Naive B cell (primary cell): ENCODE measurements at regions not wholly inside any gene's neighbourhood (a gene's known extent, or its start where the extent isn't known, plus 50 kb on each side); places are given as distances from the start of the nearest gene placed in this dataset.
A peak's percentile ranks its signal among the peaks of the same experiment; 100 is the strongest.
"Not testable (repeated sequence)": the region's sequence is repeated elsewhere in the genome, so short reads cannot be mapped to it uniquely, and the experiment has no call there.

Experiments
- ATAC-seq, 2 donors: fragments of 150-1000 bp; cut with Tn5 transposase; 2 replicates each; pipeline ENCODE4 v1.10.0; 2021; ENCODE audit warnings: low read depth in 2 of 2, mild to moderate bottlenecking in 2 of 2, moderate library complexity in 2 of 2
- DNase-seq: peaks from one replicate; pipeline ENCODE4 v3.0.0; 2022
- H3K27ac Mint-ChIP-seq, 6 donors: one replicate each; pipeline ENCODE4 v1.8.0; 2020 to 2022; ENCODE audit warnings: mild to moderate bottlenecking in 6 of 6, mixed read lengths in 6 of 6, moderate library complexity in 5 of 6, inconsistent platforms in 2 of 6
- H3K27me3 Mint-ChIP-seq, 3 donors: one replicate each; pipeline ENCODE4 v1.8.0; 2021 to 2022; ENCODE audit warnings: mixed read lengths in 3 of 3, mild to moderate bottlenecking in 1 of 3
- H3K36me3 Mint-ChIP-seq, 2 donors: one replicate each; pipeline ENCODE4 v1.8.0; 2020 to 2022; ENCODE audit warnings: mixed read lengths in 2 of 2, inconsistent platforms in 1 of 2, mild to moderate bottlenecking in 1 of 2
- H3K4me1 Mint-ChIP-seq, 3 donors: one replicate each; pipeline ENCODE4 v1.8.0; 2020 to 2022; ENCODE audit warnings: mixed read lengths in 3 of 3, inconsistent platforms in 1 of 3, mild to moderate bottlenecking in 1 of 3, moderate library complexity in 1 of 3
- H3K4me3 Mint-ChIP-seq, 8 donors: one replicate each; pipeline ENCODE4 v1.8.0; 2020 to 2022; ENCODE audit warnings: mild to moderate bottlenecking in 8 of 8, mixed read lengths in 8 of 8, moderate library complexity in 8 of 8, inconsistent platforms in 2 of 8
- H3K9me3 Mint-ChIP-seq, 7 donors: one replicate each; pipeline ENCODE4 v1.8.0; 2020 to 2022; ENCODE audit warnings: mixed read lengths in 7 of 7, mild to moderate bottlenecking in 5 of 7, inconsistent platforms in 2 of 7, moderate library complexity in 1 of 7

DNA sequence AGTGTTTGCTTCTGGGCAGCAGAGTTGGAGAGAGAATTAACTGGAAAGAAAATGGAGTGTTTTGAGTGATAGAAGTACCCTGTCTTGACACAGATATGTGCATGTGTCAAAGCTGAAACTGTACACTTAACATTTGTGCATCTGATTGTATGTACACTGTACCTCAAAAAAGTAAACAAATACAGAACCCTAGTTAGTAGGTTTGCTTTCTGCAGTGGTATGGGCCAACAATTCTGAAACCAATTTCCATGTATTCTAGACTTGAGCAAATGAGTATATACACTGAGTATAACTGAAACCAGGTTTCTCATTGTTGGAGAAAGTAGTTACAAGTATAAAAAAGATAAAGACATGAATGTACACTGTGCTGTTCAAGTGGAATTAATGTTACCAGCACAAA is 52.4 kb downstream of the ELAPOR2 start:
- peaks cover 0 to 9% (median 6%) of the 10 kb centered on the region in 3 donors for H3K4me1 Mint-ChIP-seq
- no peaks in the 10 kb centered on the region for H3K36me3 Mint-ChIP-seq
- no peak overlapping the region for H3K4me3 Mint-ChIP-seq
- H3K9me3 Mint-ChIP-seq: peaks cover 0 to 2% (median 0%) of the 10 kb centered on the region in 7 donors
- no peak for DNase-seq
- ATAC-seq: no peak
- H3K27ac Mint-ChIP-seq: no peak overlapping the region
- peaks cover 0 to 13% (median 5%) of the 10 kb centered on the region in 3 donors for H3K27me3 Mint-ChIP-seq

DNA sequence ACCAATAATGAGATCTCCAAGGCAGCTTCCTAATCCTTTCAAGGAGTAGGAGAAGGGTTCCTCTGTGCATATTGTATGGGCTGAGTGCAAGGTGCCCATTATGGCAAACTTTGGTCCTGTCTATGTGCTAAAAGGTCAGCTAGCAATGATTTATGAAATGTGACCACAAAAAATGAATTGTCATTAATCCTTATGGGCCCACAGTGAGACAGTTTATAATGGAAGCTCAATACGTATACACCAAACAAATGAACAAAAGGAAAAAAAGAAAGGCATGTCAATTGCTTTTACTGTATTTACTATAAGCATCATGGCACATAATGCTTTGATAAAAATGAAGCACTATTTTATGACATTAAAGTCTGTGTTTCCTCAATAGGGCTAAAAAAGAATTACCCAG is 54.5 kb downstream of the ELAPOR2 start:
- Mint-ChIP-seq H3K27ac (no peak overlapping the region), H3K27me3 (peaks cover 8 to 19% (median 10%) of the 10 kb centered on the region in 3 donors), H3K36me3 (no peaks in the 10 kb centered on the region), H3K9me3 (peaks cover 0 to 2% (median 0%) of the 10 kb centered on the region in 7 donors), H3K4me3 (no peak overlapping the region), H3K4me1 (peaks cover 0 to 9% (median 6%) of the 10 kb centered on the region in 3 donors)
- no peak for DNase-seq
- no peak for ATAC-seq

DNA sequence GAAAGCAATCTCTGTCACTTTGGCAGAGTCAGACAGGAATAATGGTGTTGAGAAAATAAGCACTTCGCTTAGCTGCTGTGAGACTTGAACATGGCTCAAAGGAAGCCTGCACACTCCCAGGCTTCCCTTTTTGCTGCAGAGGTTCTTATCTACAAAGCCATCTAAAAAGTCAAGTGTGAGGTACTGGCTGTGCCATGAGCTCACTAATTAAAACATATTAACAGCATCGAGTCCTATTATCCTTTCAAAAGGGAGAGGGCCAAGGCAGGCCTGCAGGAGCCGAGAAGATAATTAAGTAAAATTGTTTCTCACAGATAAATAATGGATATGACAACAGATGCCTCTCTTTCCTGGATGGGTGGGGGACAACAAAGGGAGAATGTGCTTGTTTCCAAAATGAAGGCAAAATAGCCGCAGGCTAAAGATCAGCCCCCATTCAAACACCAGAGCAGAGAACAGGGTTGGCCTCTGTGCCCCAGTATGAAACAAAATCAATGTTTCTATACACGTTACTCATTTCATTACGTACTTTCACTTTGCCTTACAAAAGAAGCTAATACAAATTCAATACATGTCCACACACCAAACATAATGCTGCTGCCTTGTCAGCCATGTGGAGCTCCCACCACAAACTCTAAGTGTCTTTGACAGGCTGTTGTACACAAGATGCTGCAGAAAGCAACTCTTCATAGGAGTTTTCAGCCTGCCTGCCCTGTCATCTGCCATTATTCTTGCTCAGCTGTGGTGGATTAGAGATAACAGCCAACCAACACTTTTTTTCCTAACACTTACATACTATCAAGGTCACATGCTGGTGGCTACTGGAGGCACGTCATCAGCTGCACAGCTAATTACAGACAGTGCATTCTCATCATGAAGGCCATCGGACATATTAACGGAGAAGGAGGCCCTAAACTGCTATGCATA is 55.3 kb downstream of the ELAPOR2 start:
- H3K4me1 Mint-ChIP-seq: peaks cover 0 to 9% (median 6%) of the 10 kb centered on the region in 3 donors
- ATAC-seq: no peak
- peaks cover 0 to 2% (median 0%) of the 10 kb centered on the region in 7 donors for H3K9me3 Mint-ChIP-seq
- no peak for DNase-seq
- H3K27me3 Mint-ChIP-seq: peaks cover 9 to 21% (median 14%) of the 10 kb centered on the region in 3 donors
- no peaks in the 10 kb centered on the region for H3K36me3 Mint-ChIP-seq
- H3K4me3 Mint-ChIP-seq: no peak overlapping the region
- H3K27ac Mint-ChIP-seq: peak overlapping the region in 2 of 6 donors; percentile 4 to 9

DNA sequence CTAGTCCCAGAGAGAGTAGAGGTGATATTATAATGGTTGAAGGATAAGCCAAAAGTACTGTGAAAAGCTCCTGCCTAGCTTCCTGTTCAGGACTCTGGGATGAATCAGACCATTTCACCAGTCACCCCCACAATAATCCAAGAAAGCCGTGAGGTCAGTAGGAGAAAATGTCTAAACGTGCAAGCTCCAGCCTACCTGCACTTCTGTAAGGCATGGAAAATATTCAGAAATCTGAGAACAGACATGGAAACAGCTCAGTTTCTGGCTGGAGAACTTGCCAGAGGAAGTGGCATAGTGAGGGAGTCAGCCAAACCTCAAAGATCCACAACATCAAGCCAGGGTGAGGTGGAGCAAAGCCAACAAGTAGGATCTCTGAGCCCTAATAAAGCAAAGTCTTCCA is 58.2 kb downstream of the ELAPOR2 start:
- H3K27me3 Mint-ChIP-seq: peaks cover 11 to 33% (median 13%) of the 10 kb centered on the region in 3 donors
- H3K27ac Mint-ChIP-seq: no peak overlapping the region
- H3K9me3 Mint-ChIP-seq: peaks cover 0 to 2% (median 0%) of the 10 kb centered on the region in 7 donors
- H3K4me1 Mint-ChIP-seq: peaks cover 0 to 9% (median 7%) of the 10 kb centered on the region in 3 donors
- H3K4me3 Mint-ChIP-seq: no peak overlapping the region
- DNase-seq (no peak), ATAC-seq (no peak)
- peaks cover 0 to under 1% of the 10 kb centered on the region in 2 donors for H3K36me3 Mint-ChIP-seq

DNA sequence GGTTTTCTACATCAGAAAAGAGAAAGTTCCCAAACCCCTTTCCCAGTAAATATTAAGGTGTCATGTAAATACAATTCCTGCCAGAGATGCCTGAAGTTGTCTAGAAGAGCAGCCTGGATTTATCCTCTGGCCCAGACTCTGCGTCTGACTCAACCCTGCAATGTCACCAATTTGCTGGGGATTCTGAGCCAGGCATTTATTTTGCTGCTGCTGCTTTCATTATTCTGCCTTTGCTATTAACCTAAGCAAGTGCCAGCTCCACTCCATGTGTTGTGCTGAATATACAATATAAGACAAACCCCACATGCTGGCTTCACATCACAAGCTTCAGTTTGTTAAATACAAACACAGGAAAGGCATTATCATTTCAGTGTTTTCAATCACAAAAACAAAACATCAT is 59.1 kb downstream of the ELAPOR2 start:
- no peak for ATAC-seq

DNA sequence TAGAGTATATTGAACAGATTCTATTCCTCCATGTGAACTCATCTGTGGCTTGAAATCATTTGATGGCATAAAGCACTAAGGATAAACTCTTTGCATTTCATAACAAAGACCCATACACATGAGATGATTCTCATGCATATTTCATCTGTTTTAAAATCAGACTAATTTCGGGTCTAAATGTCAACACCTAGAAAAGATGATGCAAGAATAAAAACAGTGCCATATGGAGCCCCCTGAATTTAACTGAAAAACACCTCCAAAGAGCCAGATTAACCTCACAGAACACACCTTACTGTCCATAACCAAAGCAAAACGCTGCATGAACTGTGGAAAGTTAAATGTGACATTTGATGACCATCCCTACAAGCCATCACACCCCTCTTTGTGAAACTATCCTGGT is 59.7 kb downstream of the ELAPOR2 start:
- DNase-seq (no peak), ATAC-seq (no peak)
- no peak overlapping the region for H3K27ac Mint-ChIP-seq
- H3K27me3 Mint-ChIP-seq: peaks cover 16 to 43% (median 19%) of the 10 kb centered on the region in 3 donors
- H3K9me3 Mint-ChIP-seq: peaks cover 0 to 3% (median 0%) of the 10 kb centered on the region in 7 donors
- H3K36me3 Mint-ChIP-seq: peaks cover 0 to 5% of the 10 kb centered on the region in 2 donors
- peaks cover 0 to 9% (median 9%) of the 10 kb centered on the region in 3 donors for H3K4me1 Mint-ChIP-seq
- H3K4me3 Mint-ChIP-seq: no peak overlapping the region

More for the DNA sequence above, 59.1 kb downstream of the ELAPOR2 start:
- H3K27me3 Mint-ChIP-seq: peaks cover 16 to 38% (median 19%) of the 10 kb centered on the region in 3 donors
- no peak overlapping the region for H3K27ac Mint-ChIP-seq
- peaks cover 0 to 5% of the 10 kb centered on the region in 2 donors for H3K36me3 Mint-ChIP-seq
- DNase-seq: no peak
- peaks cover 0 to 3% (median 0%) of the 10 kb centered on the region in 7 donors for H3K9me3 Mint-ChIP-seq
- H3K4me1 Mint-ChIP-seq: peaks cover 0 to 12% (median 9%) of the 10 kb centered on the region in 3 donors
- no peak overlapping the region for H3K4me3 Mint-ChIP-seq

DNA sequence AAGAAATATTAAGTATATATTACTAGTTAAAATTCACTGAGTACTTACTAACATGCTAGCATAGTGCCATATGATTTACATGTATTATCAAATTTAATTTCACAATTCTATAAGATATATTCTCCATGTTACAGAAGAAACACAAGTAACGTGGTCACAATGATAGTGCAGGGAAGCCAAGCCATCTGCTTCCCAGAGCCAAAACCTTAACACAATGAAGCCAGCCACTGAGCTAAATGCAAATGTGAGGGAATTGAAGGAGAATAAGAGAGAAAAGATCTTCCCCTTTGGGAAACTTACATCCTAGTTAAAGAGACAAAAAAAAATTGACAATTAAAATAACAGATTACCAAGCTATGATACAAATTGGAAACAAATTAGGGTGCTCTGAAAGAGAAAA is 63.6 kb downstream of the ELAPOR2 start:
- H3K4me1 Mint-ChIP-seq: peaks cover 0 to 6% (median 0%) of the 10 kb centered on the region in 3 donors
- H3K27ac Mint-ChIP-seq: peak overlapping the region in 1 of 6 donors; percentile 58
- peaks cover 0 to 3% (median 0%) of the 10 kb centered on the region in 7 donors for H3K9me3 Mint-ChIP-seq
- H3K27me3 Mint-ChIP-seq: peaks cover 13 to 41% (median 19%) of the 10 kb centered on the region in 3 donors
- H3K4me3 Mint-ChIP-seq: no peak overlapping the region
- ATAC-seq: no peak
- no peak for DNase-seq
- peaks cover 0 to 5% of the 10 kb centered on the region in 2 donors for H3K36me3 Mint-ChIP-seq

DNA sequence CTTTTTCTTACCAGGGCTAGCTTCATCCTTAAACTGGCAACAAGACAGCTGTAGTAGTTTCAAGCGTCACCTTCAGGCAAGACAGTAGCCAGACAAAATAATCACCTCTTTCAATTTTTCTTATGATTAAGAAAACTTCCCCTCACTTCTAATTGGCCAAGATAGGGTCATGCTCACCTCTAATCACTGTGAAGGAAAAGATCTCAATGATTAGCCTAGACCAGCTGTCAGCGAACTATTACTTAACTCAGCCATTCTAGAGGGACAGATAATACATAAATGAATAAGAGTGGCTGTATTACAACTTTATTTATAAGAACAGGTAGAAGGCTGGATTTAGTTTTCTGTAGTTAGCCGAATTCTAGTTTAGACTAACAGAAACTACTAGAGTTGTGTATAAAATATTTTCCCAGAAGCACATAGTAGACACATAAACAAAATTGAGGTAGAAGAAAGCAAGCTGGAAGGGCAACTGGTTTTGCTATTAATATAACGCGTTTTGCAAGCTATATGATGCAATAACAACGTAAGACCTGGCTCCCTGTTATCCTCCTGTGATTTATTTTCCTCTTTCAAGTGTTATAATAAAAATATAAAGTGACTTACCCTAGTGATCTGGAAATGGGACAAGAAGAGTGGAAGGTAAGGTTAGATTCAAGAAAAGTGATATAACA is 64.3 kb downstream of the ELAPOR2 start:
- Mint-ChIP-seq H3K4me1 (peaks cover 0 to 6% (median 0%) of the 10 kb centered on the region in 3 donors), H3K27me3 (peaks cover 13 to 38% (median 16%) of the 10 kb centered on the region in 3 donors), H3K9me3 (peaks cover 0 to 3% (median 0%) of the 10 kb centered on the region in 7 donors), H3K4me3 (no peak overlapping the region), H3K36me3 (peaks cover 0 to 5% of the 10 kb centered on the region in 2 donors), H3K27ac (no peak overlapping the region)
- ATAC-seq: no peak
- DNase-seq: no peak

DNA sequence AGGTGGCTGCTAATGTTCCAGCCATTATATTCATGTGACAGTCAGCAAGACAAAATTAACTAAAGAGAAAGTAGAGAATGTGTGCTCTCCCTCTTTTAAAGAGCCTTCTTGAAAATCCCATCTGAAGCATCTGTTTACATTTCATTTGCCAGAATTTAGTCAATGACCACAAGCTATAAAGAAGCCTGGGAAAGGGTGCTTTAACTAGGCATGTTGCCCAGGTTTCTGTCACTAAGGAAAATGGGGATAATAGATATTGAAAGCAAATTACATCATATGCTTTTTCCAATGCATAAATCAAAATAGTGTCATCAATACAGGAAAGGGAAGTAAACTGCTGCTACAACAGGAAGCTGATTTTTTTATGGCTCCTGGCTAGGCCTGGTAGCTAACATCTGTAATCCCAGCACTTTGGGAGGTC is 67.7 kb downstream of the ELAPOR2 start:
- Mint-ChIP-seq H3K9me3 (peaks cover 0 to 9% (median 6%) of the 10 kb centered on the region in 7 donors), H3K4me1 (peaks cover 0 to 6% (median 0%) of the 10 kb centered on the region in 3 donors), H3K27me3 (peaks cover 10 to 25% (median 12%) of the 10 kb centered on the region in 3 donors), H3K27ac (no peak overlapping the region), H3K4me3 (no peak overlapping the region), H3K36me3 (peaks cover 0 to 5% of the 10 kb centered on the region in 2 donors)
- ATAC-seq (no peak), DNase-seq (no peak)

DNA sequence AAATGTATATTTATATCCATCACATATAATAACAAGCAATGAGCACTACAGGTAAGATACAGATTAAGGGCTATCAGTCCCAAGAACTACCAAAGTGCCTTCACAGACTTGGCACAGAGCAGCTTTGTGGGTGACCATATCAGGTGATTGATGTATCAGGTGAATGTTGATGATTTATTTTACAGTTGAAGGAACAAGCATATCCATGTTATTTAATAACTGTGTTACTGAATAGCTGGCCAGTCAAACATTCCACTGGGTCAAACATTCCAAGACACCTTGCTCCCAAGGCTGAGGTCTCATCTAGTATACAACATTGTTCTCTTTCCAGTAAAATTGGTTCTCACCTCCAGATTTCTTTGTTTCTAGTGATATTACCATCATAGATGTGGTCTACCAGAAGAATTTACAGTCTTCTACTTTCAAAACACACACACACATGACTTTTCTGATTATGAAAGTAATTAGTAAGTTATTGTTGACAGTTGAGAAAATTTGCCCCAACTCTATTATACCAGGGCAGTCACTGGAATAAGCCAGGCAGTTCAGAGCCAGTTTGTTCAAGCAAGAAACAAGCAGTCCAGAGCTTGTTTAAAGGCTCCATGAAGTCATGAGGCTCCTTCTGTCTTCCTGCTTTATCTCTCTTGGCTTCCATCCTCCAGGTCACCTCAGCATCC is 68.2 kb downstream of the ELAPOR2 start:
- H3K27ac Mint-ChIP-seq: no peak overlapping the region
- H3K4me3 Mint-ChIP-seq: no peak overlapping the region
- H3K36me3 Mint-ChIP-seq: peaks cover 0 to 5% of the 10 kb centered on the region in 2 donors
- H3K4me1 Mint-ChIP-seq: peaks cover 0 to 5% (median 0%) of the 10 kb centered on the region in 3 donors
- peaks cover 6 to 19% (median 10%) of the 10 kb centered on the region in 3 donors for H3K27me3 Mint-ChIP-seq
- DNase-seq: no peak
- peaks cover 0 to 11% (median 8%) of the 10 kb centered on the region in 7 donors for H3K9me3 Mint-ChIP-seq
- no peak for ATAC-seq

DNA sequence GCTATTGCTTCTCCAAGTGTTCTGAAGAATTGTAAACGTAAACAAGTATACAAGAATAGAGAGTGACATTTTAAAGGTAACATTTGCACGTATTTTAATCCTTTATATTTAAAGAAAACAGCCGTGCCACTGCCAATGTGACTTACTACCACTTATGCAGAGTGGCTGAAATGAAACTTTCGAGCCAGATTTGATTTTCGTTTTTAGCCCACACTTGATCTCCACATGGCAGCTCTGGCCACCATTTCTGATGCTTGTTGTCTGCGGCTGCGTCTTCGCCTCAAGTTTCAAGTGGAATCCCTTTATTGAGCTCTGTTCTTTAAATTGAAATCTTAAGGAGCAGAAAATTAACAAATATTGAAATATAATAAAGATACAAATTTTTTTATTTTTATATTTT is 70.0 kb downstream of the ELAPOR2 start:
- Mint-ChIP-seq H3K9me3 (peaks cover 4 to 26% (median 21%) of the 10 kb centered on the region in 7 donors), H3K36me3 (peaks cover 5 to 7% of the 10 kb centered on the region in 2 donors), H3K4me1 (no peaks in the 10 kb centered on the region), H3K27me3 (peaks cover 0 to 7% (median 5%) of the 10 kb centered on the region in 3 donors), H3K4me3 (no peak overlapping the region), H3K27ac (no peak overlapping the region)
- ATAC-seq: no peak
- no peak for DNase-seq

DNA sequence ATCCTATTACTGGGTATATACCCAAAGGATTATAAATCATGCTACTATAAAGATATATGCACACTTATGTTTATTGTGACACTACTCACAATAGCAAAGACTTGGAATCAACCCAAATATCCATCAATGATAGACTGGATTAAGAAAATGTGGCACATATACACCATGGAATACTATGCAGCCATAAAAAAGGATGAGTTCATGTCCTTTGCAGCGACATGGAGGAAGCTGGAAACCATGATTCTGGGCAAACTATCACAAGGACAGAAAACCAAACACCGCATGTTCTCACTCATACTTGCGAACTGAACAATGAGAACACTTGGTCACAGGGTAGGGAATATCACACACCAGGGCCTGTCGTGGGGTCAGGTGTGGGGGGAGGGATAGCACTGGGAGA is 71.6 kb downstream of the ELAPOR2 start:
- Mint-ChIP-seq H3K9me3 (peaks cover 12 to 42% (median 33%) of the 10 kb centered on the region in 7 donors), H3K36me3 (peaks cover 8 to 22% of the 10 kb centered on the region in 2 donors)
- not testable (repeated sequence) for H3K27ac Mint-ChIP-seq, H3K27me3 Mint-ChIP-seq, ATAC-seq, H3K4me3 Mint-ChIP-seq, H3K4me1 Mint-ChIP-seq, DNase-seq

DNA sequence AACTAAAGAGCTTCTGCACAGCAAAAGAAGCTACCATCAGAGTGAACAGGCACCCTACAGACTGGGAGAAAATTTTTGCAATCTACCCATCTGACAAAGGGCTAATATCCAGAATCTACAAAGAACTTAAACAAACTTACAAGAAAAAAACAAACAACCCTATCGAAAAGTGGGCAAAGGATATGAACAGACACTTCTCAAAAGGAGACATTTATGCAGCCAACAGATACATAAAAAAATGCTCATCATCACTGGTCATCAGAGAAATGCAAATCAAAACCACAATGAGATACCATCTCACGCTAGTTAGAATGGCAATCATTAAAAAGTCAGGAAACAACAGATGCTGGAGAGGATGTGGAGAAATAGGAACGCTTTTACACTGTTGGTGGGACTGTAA is 72.1 kb downstream of the ELAPOR2 start:
- Mint-ChIP-seq H3K36me3 (peaks cover 8 to 25% of the 10 kb centered on the region in 2 donors), H3K9me3 (peaks cover 14 to 44% (median 36%) of the 10 kb centered on the region in 7 donors)
- DNase-seq, H3K4me3 Mint-ChIP-seq, H3K4me1 Mint-ChIP-seq, H3K27ac Mint-ChIP-seq, H3K27me3 Mint-ChIP-seq, ATAC-seq: not testable (repeated sequence)
